ENCODE measurements at regions not wholly inside any gene's neighbourhood (a gene's known extent, or its start where the extent isn't known, plus 50 kb on each side); places are given as distances from the start of the nearest gene placed in this dataset.

DNA sequence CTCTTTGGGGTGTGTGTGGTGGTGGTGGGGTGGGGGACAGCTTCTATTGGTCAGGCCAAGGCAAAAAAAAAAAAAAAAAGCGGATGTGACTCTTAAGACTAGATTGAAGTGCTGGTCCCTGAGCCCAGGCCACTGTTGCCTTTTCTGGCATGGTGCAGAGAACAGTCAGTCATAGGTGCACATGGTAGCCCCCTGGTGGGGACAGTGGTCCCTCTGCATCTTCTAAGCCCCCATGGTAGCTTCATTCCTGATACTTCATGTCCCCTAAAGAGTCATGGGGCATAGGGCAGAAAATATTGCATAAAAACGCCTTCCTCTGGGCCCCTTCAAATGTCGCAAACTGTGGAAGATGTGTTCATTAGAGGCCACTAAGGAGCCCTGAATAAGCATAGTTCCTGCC lies 371.8 kb downstream of the NPHP4 start:
- no peak for DNase-seq (ENCODE audit: low read depth)
- H3K4me3 ChIP-seq (ENCODE audit: low read length) = no peak overlapping the region
- TF ChIP-seq, protein P1, sequence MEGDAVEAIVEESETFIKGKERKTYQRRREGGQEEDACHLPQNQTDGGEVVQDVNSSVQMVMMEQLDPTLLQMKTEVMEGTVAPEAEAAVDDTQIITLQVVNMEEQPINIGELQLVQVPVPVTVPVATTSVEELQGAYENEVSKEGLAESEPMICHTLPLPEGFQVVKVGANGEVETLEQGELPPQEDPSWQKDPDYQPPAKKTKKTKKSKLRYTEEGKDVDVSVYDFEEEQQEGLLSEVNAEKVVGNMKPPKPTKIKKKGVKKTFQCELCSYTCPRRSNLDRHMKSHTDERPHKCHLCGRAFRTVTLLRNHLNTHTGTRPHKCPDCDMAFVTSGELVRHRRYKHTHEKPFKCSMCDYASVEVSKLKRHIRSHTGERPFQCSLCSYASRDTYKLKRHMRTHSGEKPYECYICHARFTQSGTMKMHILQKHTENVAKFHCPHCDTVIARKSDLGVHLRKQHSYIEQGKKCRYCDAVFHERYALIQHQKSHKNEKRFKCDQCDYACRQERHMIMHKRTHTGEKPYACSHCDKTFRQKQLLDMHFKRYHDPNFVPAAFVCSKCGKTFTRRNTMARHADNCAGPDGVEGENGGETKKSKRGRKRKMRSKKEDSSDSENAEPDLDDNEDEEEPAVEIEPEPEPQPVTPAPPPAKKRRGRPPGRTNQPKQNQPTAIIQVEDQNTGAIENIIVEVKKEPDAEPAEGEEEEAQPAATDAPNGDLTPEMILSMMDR (IDR thresholded peaks at IDR 0.05; ENCODE audit: insufficient read depth, low read depth, low read length, missing control alignments) = no peak

DNA sequence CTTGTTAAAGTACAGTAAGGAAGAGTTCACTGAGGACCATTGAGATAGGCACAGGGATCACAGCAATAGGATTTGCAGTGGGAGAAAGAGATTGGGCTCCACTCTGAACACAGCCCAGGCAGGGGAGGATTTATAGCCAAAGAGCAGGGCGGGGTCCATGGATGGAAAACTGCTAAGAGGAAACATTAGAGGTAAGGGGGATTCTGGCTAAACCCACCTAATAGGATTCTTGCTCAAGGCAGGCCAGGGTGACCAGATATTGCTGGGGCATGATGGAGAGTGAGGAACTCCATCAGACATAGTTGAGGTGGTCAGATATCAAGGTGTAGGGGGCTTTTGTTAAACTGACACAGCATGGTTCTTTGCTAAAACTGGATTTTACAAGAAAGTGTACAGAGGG lies 372.8 kb downstream of the NPHP4 start:
- no peak for DNase-seq (ENCODE audit: low read depth)
- no peak overlapping the region for H3K4me3 ChIP-seq (ENCODE audit: low read length)
- TF ChIP-seq, protein P1 (IDR thresholded peaks at IDR 0.05; ENCODE audit: insufficient read depth, low read depth, low read length, missing control alignments) = no peak

DNA sequence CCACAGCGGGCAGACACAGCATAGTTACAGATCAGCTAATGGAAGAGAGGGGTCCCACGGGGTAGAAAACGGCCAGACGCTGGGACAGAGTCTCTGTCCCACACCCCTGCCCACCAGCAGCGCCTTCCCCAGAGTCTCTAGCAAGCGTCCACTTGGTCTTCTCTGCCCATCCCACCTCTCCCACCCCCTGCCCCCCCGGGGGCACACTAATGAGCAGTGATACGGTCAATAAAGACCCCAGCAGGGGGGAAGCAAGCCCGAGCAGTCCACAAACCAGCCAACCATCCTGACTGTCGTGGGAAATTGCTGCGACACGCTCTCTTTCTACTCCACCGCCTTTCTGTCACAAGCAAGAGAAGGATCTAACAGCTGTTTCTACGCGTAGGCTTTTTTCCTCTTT lies 374.7 kb downstream of the NPHP4 start:
- TF ChIP-seq, protein P1 (IDR thresholded peaks at IDR 0.05; ENCODE audit: insufficient read depth, low read depth, low read length, missing control alignments) = no peak
- DNase-seq (ENCODE audit: low read depth) = no peak
- no peak overlapping the region for H3K4me3 ChIP-seq (ENCODE audit: low read length)

DNA sequence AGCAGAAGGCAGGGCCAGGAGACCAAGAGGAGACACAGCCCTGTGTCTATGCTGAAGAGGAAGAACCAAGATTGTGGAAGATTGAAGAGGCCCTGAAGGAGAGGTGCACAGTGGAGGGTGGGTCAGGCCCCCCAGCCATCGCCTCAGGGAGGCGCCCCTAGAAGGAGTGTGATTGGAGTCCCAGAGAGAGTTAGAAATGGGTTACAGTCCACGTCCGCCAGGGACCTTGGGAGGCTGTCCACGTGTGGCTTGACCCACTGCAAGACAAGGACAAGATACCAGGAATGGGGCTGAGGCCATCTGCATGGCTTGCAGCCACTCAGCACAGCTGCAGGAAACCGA lies 375.1 kb downstream of the NPHP4 start:
- DNase-seq (ENCODE audit: low read depth) = no peak
- TF ChIP-seq, protein P1 (IDR thresholded peaks at IDR 0.05; ENCODE audit: insufficient read depth, low read depth, low read length, missing control alignments) = no peak
- no peak overlapping the region for H3K4me3 ChIP-seq (ENCODE audit: low read length)

DNA sequence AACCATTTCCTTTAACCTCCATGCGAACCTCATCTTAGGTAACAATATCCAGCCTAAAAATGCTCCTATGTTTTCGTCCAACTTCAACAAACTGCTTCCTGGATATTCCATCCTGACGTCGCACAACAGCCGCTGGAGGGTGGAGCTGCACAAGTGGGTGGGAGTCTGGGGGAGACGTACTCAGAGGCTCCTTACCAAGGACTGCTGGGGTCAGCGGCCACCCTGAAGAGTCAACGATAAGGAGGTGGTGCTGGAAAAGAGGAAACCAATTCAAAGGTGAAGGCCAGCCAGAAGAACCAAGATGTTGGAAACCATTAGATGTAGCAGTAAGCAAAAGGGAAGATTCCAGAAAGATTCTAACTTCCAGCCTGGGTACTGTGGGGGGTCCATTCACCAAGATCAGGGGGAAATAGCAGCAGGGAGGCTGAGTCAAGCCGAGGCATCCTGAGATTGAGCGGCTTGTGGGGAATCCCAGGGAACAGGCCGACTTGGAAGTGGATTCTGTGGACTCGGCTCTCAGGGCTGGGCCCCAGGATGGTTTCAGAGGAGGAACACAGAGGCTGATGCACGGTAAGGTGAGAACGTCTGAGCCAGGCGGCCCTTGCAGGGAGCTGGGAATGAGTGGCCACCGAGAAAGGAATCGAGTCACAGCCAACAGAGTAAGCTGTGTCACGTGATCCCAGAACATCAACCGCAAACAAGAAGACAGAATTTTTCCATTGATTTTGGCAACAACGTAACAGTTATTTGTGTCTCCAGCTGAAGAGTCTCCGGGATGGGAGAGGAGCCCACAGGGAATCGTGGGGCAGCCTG lies 375.7 kb downstream of the NPHP4 start:
- DNase-seq (ENCODE audit: low read depth) = no peak
- no peak overlapping the region for H3K4me3 ChIP-seq (ENCODE audit: low read length)
- TF ChIP-seq, protein P1 (IDR thresholded peaks at IDR 0.05; ENCODE audit: insufficient read depth, low read depth, low read length, missing control alignments) = no peak

DNA sequence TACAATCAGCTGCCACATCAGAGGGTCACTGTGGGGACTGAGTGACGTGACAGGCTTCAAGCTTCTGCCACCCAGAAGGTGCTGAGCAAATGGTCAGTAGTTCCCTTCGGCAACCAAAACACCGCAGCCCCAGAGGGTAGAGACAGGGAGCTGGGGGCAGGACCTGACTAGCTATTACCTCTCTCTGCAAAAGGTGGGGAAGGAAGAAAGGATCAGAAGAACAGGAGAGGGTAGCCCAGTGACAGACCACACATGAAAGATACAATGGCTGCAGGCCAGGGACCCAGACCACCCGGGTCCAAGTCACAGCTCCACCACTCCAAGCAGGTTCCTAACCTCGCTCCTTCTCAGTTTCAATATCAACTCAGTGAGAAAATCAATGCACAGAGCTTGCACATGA lies 377.1 kb downstream of the NPHP4 start:
- TF ChIP-seq, protein P1 (IDR thresholded peaks at IDR 0.05; ENCODE audit: insufficient read depth, low read depth, low read length, missing control alignments) = no peak
- no peak for DNase-seq (ENCODE audit: low read depth)
- H3K4me3 ChIP-seq (ENCODE audit: low read length) = no peak overlapping the region

DNA sequence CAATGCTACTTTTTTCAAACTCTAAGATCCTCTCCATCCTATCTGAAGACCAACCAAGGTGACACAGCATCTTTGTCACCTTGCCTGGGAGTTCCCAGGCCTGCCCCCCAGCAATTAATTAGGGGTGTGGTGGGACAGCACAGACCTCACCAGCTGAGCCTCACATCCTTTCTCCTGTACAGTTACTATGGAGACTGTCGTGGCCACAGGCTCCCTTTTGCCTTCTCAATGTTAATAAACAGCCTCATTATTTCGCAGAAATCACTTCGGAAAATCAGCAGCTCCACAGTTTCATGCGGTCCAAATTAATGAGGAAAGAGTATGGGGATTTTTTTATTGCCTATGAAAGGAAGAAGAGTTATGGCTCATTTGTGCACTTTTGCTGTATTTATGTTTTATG lies 378.3 kb downstream of the NPHP4 start:
- TF ChIP-seq, protein P1 (IDR thresholded peaks at IDR 0.05; ENCODE audit: insufficient read depth, low read depth, low read length, missing control alignments) = no peak
- H3K4me3 ChIP-seq (ENCODE audit: low read length) = no peak overlapping the region
- no peak for DNase-seq (ENCODE audit: low read depth)
